ENCODE measurements at regions not wholly inside any gene's neighbourhood (a gene's known extent, or its start where the extent isn't known, plus 50 kb on each side); places are given as distances from the start of the nearest gene placed in this dataset.

- 33 to 75% (median 49%) methylated on average over 1 of the region's 1 CpG for WGBS, 4 donors
- H3K27ac ChIP-seq, result no peak overlapping the region
- no peak overlapping the region for H3K4me3 ChIP-seq
- no peaks in the 10 kb centered on the region for H3K4me1 ChIP-seq (replicated peaks in 1 of 2)
- H3K9me3 ChIP-seq (replicated peaks in 1 of 3), result no peaks in the 10 kb centered on the region
- H3K36me3 ChIP-seq (replicated peaks in 1 of 2), result no peaks in the 10 kb centered on the region
- TF ChIP-seq CTCF (IDR thresholded peaks at IDR 0.05), result no peak
- TF ChIP-seq POLR2A (IDR thresholded peaks at IDR 0.05), result no peak
- no peaks in the 10 kb centered on the region for H3K27me3 ChIP-seq
- intact Hi-C loops (cut with DNase I), result no loop called here
- no peak for DNase-seq
Observed at GRCh38 chr2:157107460-157107859, 150.0 kb upstream of the GALNT5 start.

DNA sequence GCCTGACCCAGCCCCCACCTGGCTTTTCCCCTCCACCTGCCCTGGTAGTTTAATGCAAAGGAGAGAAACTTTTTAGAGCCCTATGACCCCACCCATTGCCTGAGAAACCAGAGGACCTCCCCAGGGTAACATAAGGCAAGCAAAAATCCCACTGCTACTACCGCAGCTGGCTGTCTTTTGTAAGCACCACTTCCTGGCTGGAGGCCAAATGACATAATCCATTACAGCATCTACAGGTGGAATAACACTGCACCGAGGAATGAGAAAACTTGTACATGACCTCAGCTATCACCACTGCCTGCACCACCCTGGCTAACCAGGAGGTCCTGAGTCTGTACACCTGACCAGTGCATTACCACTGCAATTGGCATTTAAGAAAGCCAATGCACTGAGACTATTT is 149.6 kb upstream of the GALNT5 start:
- TF ChIP-seq POLR2A (IDR thresholded peaks at IDR 0.05) (no peak), CTCF (IDR thresholded peaks at IDR 0.05) (no peak)
- no peak overlapping the region for H3K27ac ChIP-seq
- no peak overlapping the region for H3K4me3 ChIP-seq
- no peak for DNase-seq
- H3K27me3 ChIP-seq, result no peaks in the 10 kb centered on the region
- no peaks in the 10 kb centered on the region for H3K9me3 ChIP-seq (replicated peaks in 1 of 3)
- no peaks in the 10 kb centered on the region for H3K36me3 ChIP-seq (replicated peaks in 1 of 2)
- WGBS, 4 donors, result 39 to 53% (median 48%) methylated on average over 2 of the region's 2 CpGs
- intact Hi-C loops (cut with DNase I), result no loop called here
- no peaks in the 10 kb centered on the region for H3K4me1 ChIP-seq (replicated peaks in 1 of 2)

GRCh38 chr2:157122776-157123175 is 134.7 kb upstream of the GALNT5 start:
- no peaks in the 10 kb centered on the region for H3K4me1 ChIP-seq (replicated peaks in 1 of 2)
- H3K9me3 ChIP-seq (replicated peaks in 1 of 3), result no peaks in the 10 kb centered on the region
- no peaks in the 10 kb centered on the region for H3K36me3 ChIP-seq (replicated peaks in 1 of 2)
- TF ChIP-seq POLR2A (IDR thresholded peaks at IDR 0.05) (no peak), CTCF (IDR thresholded peaks at IDR 0.05) (no peak)
- intact Hi-C loops (cut with DNase I), result no loop called here
- no peaks in the 10 kb centered on the region for H3K27me3 ChIP-seq
- no peak overlapping the region for H3K4me3 ChIP-seq
- no peak overlapping the region for H3K27ac ChIP-seq
- no peak for DNase-seq
- WGBS, 4 donors, result 53 to 69% (median 63%) methylated on average over 6 of the region's 6 CpGs

DNA sequence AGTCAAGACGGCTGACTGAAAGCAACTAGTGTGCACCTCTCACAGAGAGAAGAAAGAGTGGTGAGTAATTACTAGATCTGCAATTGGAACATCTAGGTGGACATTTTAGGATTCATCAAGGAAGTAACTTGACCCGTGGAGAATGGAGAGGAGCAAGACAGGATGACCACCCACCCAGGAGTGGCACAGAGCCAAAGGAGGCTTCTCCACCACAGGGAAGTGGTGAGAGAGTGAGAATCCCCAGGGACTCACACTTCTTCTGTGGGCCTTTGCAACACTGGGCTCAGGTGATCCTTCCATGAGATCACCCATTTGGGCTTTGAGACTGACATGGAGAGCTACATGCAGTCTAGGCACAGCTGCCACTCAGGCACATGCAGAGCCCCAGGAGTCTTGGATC is 132.8 kb upstream of the GALNT5 start:
- no peaks in the 10 kb centered on the region for H3K9me3 ChIP-seq (replicated peaks in 1 of 3)
- no peaks in the 10 kb centered on the region for H3K4me1 ChIP-seq (replicated peaks in 1 of 2)
- 25 to 38% (median 36%) methylated on average over 2 of the region's 2 CpGs for WGBS, 4 donors
- intact Hi-C loops (cut with DNase I), result no loop called here
- H3K27me3 ChIP-seq, result no peaks in the 10 kb centered on the region
- H3K27ac ChIP-seq, result no peak overlapping the region
- no peak overlapping the region for H3K4me3 ChIP-seq
- DNase-seq, result no peak
- no peak for TF ChIP-seq CTCF (IDR thresholded peaks at IDR 0.05)
- TF ChIP-seq POLR2A (IDR thresholded peaks at IDR 0.05), result no peak
- no peaks in the 10 kb centered on the region for H3K36me3 ChIP-seq (replicated peaks in 1 of 2)

All from adrenal gland (tissue), 9 donors.